GM19025 (cell line): ENCODE measurements at regions not wholly inside any gene's neighbourhood (a gene's known extent, or its start where the extent isn't known, plus 50 kb on each side); places are given as distances from the start of the nearest gene placed in this dataset.
"Not testable (repeated sequence)": the region's sequence is repeated elsewhere in the genome, so short reads cannot be mapped to it uniquely, and the experiment has no call there.

ENCODE experiments used
- ATAC-seq: cut with Tn5 transposase; IDR thresholded peaks from one replicate; pipeline ENCODE4 v1.9.1; 2021; ENCODE audit warnings: mild to moderate bottlenecking, low read depth, moderate library complexity; ENCODE audit not compliant: unreplicated experiment

DNA sequence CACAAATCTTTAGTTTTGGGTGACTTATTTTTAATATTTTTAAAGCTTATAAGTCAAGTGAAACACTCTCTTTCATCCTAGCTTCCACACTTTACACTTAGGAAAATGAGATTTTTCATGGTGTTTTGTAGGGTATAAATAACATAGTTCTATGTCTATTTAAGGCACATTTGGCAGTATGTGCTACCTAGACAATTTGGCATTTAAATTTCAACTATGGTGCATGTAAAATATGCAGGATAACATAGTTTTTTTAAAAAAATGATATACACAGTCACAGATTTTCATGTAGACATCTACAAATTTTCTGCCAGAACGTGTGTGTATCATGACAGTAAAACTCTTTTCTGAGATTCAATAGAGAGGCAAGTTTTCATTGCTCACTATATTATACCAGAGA lies 115.1 kb upstream of the MAP3K7 start:
- no peak for ATAC-seq

- peak; percentile 75 for ATAC-seq
Observed at GRCh38 chr6:90701146-90701781, 114.4 kb upstream of the MAP3K7 start.

- ATAC-seq, result no peak
Observed at GRCh38 chr6:90695316-90695715, 108.4 kb upstream of the MAP3K7 start.

DNA sequence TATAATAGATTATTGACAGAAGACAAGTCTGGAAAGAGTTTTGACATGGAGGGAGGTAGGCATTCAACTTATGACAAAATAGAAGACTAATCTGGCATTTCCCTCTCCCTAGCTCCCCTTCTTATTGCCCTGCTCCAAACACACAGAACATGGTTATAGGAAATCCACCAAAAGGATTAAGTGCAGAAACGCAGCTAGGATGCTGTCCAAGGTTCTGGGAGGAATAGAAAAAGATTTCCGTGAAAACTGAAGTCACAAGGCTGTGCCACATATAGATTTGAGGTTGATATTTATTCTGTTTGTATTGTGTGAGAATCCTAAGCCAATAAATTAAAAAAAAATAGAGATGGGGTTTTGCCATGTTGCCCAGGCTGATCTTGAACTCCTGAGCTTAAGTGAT lies 107.9 kb upstream of the MAP3K7 start:
- ATAC-seq, result no peak

DNA sequence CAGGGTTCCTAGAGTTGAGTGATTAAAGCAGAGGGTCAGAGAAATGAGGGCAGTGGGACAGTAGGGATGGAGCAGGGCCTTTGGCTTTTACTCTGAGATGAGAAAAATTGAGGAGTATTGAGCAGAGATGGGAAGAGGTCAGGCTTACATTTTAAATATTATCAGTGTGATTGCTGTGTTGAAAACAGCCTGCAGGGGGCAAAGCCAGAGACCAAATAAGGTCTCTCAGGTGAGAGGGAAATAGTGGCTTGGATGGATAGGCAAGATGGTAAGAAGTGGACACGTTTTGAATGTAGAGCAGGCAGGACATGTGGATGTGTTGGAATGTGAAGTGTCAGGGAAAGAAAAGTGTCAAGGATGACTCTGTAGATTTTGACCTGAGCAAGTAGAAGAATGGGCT lies 105.0 kb upstream of the MAP3K7 start:
- ATAC-seq, result no peak

- no peak for ATAC-seq
Observed at GRCh38 chr6:90689172-90689571, 102.3 kb upstream of the MAP3K7 start.

DNA sequence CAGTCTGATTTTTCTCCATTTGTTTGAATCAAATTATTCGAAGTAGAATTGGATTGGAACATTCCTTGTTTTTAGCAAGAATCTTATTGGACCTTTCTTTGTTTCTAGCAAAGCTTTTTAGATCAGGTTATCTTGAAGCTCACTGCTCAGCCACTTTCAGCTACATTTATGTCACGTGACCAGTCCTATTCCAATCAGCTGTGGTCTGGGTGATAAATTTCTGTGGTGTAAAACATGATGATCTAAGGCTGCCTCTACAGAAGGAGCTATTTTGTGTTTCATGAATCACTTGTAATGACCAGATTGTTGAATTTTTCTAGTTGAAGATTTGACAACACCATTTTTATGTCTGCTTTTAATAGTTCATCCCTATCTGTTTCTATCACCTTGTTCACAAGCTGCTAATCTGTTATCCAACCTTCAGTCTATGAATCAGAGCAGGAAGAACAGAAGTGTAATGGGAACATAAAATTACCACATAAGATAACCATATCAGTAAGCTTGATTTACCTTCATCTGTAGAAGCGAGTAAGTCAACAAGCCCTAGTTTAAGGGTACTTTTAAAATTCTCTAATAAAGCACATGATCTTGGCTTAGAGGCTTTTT lies 101.0 kb upstream of the MAP3K7 start:
- ATAC-seq, result no peak

DNA sequence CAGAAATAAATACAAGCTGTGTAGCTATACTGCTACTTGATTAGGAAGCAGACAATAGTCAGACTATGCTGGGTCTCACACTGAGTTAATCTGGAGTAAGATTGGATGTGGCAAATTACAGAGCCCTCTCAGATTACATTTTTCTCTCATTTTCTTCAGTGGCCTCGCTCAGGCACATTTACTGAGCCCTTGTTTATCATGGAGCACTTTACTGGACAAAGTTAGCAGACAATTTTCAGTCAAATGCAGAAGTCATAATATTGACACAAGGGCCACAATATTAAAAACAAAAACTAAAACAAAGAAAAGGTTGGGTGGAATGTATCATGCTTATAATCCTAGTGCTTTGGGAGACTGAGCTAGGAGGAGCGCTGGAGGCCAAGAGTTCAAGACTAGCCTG lies 95.0 kb upstream of the MAP3K7 start:
- ATAC-seq, result no peak

DNA sequence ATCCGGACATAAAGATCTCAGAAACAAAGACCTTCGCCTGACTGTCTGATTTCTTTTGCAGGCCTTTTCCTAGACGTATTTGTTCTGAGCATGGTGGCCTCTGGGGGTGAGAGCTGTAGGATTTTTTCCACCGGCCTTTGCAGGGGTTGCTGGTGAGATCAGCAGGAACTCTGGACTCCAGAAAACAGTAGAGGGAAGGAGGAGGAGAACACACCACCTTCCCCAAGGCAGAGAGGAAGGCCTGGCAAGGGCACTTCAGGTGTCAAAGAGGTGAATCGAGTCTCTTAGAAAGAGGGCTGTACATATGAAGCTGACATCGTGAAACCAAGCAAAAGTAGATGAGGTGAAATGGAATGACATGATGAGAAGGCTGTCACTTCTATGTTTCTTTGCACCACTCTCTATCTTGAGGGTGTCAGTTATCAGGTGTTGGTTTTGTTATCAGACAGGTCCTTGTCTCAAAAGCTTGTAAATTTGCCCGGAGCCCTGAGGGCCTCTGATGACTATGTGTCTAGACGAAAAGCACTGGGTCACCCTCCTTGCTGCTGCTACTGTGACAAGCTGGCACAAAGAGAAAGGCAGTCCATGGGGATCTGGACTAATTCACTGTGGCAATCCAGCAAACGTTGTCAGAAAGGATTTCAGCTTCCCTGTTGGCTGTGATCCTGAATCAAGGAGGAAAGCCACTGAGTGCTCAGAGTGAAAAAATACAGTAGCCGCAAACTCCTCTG lies 91.3 kb upstream of the MAP3K7 start:
- ATAC-seq, result no peak

- ATAC-seq, result no peak
Observed at GRCh38 chr6:90677440-90677839, 90.6 kb upstream of the MAP3K7 start.

DNA sequence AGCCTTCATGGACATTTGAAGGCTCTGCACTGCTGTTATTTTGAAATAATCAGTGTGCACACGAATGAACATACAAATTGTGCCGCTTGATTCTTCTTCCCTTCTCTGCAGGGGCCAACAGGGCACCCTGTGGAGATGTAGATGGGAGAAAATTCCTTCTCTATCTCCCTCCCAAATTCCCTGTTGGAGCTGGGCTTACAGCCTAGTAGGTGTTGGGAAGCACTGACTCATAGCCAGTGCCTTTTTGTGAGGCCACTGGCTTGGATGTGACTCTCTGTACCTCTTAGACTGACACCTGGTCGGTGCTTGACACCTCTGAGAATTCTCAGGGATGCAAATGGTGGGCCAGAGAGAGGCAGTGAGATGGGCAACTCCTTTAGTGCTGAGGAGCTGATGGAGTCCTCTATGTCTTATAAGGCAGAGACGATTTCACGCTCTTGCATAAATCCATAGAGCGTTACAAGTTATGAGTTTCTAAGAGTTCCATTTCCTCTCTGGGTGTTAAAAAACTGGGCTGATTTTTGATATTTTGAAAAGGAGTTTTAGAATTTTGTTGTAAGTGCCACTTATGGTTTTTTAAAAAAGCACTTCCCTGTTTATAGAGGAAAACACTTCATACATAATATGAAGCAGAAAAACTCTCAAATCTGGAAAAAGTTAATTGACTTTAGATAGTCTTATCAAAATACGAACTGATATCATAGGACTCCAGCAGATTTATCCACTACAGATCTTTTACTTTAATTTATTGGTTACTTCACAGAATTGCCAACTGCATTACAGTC lies 89.8 kb upstream of the MAP3K7 start:
- no peak for ATAC-seq

DNA sequence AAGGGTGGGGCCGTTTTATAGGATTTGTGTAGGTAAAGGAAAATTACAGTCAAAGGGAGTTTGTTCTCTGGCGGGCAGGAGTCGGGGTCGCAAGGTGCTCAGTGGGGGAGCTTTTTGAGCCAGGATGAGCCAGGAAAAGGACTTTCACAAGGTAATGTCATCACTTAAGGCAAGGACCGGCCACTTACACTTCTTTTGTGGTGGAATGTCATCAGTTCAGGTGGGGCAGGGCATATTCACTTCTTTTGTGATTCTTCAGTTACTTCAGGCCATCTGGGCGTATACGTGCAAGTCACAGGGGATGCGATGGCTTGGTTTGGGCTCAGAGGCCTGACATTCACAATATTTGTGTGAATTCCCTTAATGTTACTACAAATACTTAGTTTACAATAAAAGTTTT lies 88.2 kb upstream of the MAP3K7 start:
- not testable (repeated sequence) for ATAC-seq

DNA sequence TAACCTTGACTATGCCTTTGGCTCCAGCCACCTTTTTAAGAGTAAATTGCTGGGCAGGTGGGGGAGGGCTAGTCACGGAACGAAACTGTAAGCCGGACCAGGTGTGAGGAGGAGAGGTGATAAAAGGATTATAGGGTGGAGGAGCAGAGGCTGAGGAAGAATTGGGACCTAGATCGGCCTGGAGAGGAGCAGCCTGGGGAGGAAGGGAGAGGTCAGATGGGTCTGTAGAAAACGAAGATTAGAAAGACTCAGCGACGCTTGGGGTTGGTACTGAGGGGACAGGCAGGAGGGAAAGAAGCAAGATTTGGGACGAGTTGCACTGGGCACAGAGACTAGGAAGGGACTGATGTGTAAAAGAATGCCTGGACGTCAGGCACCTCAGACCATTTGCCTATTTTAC lies 87.2 kb upstream of the MAP3K7 start:
- ATAC-seq, result not testable (repeated sequence)

- ATAC-seq, result no peak
Observed at GRCh38 chr6:90669846-90670245, 83.0 kb upstream of the MAP3K7 start.

DNA sequence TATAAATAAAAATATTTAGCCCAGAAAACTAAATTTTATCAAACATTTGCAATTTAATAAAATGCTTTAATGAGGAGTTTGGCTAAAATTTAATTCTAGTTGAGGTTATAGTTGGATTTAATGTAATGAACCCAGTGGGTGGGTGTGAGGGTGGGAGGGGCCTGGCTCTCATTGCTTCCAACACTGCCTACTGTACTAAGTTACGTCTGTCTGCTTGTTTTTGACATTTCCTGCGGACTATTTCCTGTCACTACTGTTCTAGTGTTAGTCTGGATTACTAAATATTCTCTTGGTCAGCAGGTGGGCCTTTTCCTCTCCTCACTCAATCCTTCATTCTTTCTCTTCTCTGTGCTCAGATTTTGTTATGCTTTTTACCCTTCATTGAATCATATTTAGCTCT lies 82.5 kb upstream of the MAP3K7 start:
- ATAC-seq, result no peak

GRCh38 chr6:90668141-90668540 lies 81.3 kb upstream of the MAP3K7 start:
- no peak for ATAC-seq

DNA sequence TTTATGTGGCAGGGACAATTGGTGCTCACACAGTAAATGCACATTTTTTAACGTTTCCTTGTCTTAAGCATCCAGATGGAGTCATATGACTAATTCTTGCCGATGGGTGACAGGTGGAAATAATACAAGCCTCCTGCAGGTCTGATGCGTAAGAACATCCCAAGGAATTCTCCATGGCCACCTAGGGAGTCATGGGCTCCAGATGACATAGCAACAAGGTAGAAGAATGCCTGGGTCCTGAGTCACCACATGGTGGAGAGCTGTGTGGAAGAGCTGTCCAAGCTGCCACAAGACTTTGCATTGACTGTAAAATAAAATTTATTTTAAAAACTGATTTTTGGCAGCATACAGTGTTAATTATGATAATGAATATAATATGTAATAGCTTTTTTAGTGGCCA lies 77.0 kb upstream of the MAP3K7 start:
- no peak for ATAC-seq

DNA sequence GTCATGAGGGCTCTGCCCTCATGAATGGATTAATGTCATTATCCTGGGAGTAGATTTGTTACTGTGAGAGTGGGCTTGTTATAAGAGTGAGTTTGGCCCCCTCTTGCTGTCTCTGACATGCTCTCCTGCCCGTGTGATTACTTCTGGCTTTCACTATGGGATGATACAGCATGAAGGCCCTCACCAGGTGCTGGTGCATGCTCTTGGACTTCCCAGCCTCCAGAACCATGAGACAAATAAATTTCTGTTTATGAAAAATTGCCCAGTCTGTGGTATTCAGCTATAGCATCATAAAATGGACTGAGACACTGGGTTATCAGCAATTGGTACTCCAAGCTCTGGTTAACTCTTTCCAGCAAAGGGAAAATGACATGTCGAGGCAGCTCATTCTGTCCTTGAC lies 76.2 kb upstream of the MAP3K7 start:
- ATAC-seq, result no peak

DNA sequence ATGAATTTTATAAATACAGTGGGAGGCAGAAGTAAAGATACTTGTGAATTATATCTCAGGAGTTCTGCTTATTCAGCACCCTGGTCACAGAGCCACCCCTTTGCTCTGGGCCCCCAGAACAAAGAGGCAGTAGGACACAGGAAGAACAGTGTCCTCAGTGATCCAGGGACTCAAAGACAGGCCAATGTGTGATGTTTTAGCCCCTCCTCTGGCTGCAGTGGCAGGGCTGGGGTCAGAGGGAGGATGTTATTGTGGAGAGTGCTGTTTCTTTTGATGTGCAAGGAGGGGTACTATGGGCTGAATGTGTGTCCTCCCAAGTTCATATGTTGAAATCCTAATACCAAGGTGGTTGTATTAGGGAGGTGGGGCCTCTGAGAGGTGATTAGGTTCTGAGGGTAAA lies 74.1 kb upstream of the MAP3K7 start:
- ATAC-seq, result no peak

GRCh38 chr6:90658497-90658896 lies 71.6 kb upstream of the MAP3K7 start:
- ATAC-seq, result no peak

DNA sequence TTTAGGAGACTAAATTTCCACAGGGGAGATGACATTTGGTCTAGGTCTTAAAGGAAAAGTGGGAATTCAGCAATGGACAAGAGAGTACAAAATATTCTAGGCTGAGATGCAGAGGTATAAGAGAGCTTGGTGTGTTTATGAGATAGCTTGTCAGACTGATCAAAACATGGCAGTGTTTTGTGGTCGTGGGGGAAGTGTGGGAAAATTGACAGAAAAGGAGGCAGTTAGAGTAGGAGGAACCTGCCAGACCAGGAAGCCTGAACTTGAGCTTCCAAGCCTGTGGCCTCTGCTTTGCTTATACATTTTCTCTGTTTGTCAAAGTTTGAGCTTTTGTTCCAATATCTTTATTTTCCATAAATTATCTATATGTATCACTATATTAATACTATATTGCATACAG lies 69.5 kb upstream of the MAP3K7 start:
- no peak for ATAC-seq
